ENCODE measurements at regions not wholly inside any gene's neighbourhood (a gene's known extent, or its start where the extent isn't known, plus 50 kb on each side); places are given as distances from the start of the nearest gene placed in this dataset.

GRCh38 chr2:196278491-196278911, 107.1 kb upstream of the STK17B start:
- Histone ChIP-seq H3K9me3 (no peaks in the 10 kb centered on the region), H3K4me1 (peaks cover 33% of the 10 kb centered on the region), H3K36me3 (peaks cover 3% of the 10 kb centered on the region), H3K27ac (no peak overlapping the region), H3K27me3 (ENCODE audit: low read depth) (no peaks in the 10 kb centered on the region), H3K4me3 (no peak overlapping the region)
- intact Hi-C loops (cut with DNase I): no loop called here
- DNase-seq (no peak), ATAC-seq (no peak)
- TF ChIP-seq, protein P1, sequence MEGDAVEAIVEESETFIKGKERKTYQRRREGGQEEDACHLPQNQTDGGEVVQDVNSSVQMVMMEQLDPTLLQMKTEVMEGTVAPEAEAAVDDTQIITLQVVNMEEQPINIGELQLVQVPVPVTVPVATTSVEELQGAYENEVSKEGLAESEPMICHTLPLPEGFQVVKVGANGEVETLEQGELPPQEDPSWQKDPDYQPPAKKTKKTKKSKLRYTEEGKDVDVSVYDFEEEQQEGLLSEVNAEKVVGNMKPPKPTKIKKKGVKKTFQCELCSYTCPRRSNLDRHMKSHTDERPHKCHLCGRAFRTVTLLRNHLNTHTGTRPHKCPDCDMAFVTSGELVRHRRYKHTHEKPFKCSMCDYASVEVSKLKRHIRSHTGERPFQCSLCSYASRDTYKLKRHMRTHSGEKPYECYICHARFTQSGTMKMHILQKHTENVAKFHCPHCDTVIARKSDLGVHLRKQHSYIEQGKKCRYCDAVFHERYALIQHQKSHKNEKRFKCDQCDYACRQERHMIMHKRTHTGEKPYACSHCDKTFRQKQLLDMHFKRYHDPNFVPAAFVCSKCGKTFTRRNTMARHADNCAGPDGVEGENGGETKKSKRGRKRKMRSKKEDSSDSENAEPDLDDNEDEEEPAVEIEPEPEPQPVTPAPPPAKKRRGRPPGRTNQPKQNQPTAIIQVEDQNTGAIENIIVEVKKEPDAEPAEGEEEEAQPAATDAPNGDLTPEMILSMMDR (IDR thresholded peaks at IDR 0.05): no peak

DNA sequence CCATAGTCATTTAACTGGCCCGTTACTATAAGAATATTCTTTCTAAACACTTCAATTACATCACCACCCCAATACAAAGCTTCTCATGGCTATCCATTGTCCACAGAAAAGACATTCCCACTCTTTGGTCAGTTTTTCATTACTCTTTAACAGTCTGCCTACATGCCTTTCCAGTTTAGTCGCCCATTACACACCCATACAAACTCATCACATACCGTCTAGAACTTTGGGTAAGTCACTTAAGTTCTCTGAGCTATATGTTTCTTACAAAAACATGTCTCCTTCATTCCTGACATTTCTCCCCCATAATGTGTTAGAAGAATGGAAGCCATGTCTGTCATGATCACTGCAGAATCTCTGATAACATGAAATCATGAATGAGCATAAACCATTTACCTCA, 108.2 kb upstream of the STK17B start:
- no peak for ATAC-seq
- Histone ChIP-seq H3K27ac (no peak overlapping the region), H3K4me1 (peaks cover 32% of the 10 kb centered on the region), H3K4me3 (no peak overlapping the region), H3K9me3 (no peaks in the 10 kb centered on the region), H3K27me3 (ENCODE audit: low read depth) (no peaks in the 10 kb centered on the region), H3K36me3 (peaks cover 3% of the 10 kb centered on the region)
- DNase-seq: no peak
- intact Hi-C loops (cut with DNase I): no loop called here
- TF ChIP-seq, protein P1 (IDR thresholded peaks at IDR 0.05): no peak

DNA sequence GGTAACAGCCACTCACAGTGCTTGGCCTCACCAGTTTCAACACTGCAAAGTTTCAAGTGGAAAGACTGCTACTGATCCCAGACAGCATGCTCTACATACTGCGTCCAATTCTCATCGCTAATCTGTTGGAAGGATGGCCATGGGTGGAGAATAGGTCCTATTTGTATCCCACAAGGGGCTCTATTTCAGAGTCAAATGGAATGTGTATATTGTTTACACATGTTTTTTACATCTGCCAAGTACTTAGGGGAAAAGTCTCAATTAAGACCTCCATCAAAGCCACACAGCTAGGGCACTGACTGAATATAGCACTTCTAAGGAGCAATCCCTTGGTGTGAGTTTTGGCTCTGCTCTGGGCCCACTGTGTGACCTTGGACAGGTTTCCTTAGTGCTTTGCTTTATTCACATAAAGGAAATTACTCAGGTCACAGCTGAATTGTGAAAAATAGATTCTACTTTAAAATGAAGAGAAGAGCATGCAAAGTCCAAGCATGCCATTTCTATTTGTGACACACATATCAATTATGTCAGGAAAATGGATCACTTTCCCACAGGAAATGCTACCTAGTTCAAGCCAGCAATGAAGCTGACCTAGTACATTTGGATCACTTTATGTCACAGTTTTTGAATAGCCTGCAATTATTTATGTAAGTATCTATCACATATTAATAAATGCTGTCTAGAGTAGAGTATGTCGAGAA, 112.9 kb upstream of the STK17B start:
- DNase-seq (no peak), ATAC-seq (peak; percentile 71 to 78)
- Histone ChIP-seq H3K27me3 (ENCODE audit: low read depth) (no peaks in the 10 kb centered on the region), H3K4me3 (no peak overlapping the region), H3K36me3 (no peaks in the 10 kb centered on the region), H3K27ac (no peak overlapping the region), H3K4me1 (peaks cover 9% of the 10 kb centered on the region), H3K9me3 (no peaks in the 10 kb centered on the region)
- intact Hi-C loops (cut with DNase I): no loop called here
- TF ChIP-seq, protein P1 (IDR thresholded peaks at IDR 0.05): no peak

- Histone ChIP-seq H3K27ac (no peak overlapping the region), H3K27me3 (ENCODE audit: low read depth) (no peaks in the 10 kb centered on the region), H3K4me1 (peaks cover 9% of the 10 kb centered on the region), H3K36me3 (no peaks in the 10 kb centered on the region), H3K4me3 (no peak overlapping the region), H3K9me3 (no peaks in the 10 kb centered on the region)
- no peak for ATAC-seq
- TF ChIP-seq, protein P1 (IDR thresholded peaks at IDR 0.05): no peak
- intact Hi-C loops (cut with DNase I): no loop called here
- no peak for DNase-seq
These were observed 113.6 kb upstream of the STK17B start for GRCh38 chr2:196284866-196285557.

DNA sequence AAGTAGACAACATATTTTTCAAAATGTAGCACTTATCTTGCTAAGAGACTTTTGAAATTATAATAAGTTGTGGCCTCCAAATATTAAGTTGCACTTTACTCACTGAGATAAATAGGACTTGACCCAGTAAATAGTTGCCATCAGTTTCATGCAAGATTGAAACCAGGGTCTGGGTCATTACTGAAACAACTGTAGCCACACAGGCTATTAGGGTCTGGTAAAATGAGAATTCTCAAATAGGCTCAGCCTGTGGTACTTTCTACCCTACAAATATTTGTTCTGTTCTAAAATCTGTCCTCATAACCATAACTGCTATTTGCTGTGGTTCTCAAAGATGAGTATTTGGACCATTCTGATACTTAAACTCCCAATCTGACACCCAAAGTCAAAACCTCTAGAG, 115.4 kb upstream of the STK17B start:
- TF ChIP-seq, protein P1 (IDR thresholded peaks at IDR 0.05): no peak
- Histone ChIP-seq H3K27ac (no peak overlapping the region), H3K4me1 (peaks cover 16% of the 10 kb centered on the region), H3K36me3 (no peaks in the 10 kb centered on the region), H3K4me3 (no peak overlapping the region), H3K27me3 (ENCODE audit: low read depth) (no peaks in the 10 kb centered on the region), H3K9me3 (no peaks in the 10 kb centered on the region)
- DNase-seq (no peak), ATAC-seq (no peak)
- intact Hi-C loops (cut with DNase I): no loop called here

All from lower lobe of right lung (tissue), 2 donors.